ENCODE measurements at regions not wholly inside any gene's neighbourhood (a gene's known extent, or its start where the extent isn't known, plus 50 kb on each side); places are given as distances from the start of the nearest gene placed in this dataset.

- TF ChIP-seq CTCF (conservative IDR thresholded peaks at IDR 0.05; ENCODE audit: low read depth, low read length) = no peak
- TF ChIP-seq EZH2 (IDR thresholded peaks at IDR 0.05; ENCODE audit: borderline replicate concordance, low read depth, low read length, poor library complexity, severe bottlenecking) = no peak
Measured at GRCh38 chr6:98323605-98324004, 510.8 kb upstream of the POU3F2 start.
